SK-N-SH (cell line): ENCODE measurements at regions not wholly inside any gene's neighbourhood (a gene's known extent, or its start where the extent isn't known, plus 50 kb on each side); places are given as distances from the start of the nearest gene placed in this dataset.

Source experiments
- CTCF ChIA-PET: fragments of 300-600, 350-600 bp; formaldehyde crosslinking; extraction: SDS; loops from one replicate; lab custom pipeline; 2021; lab: Yijun Ruan, JAX
- POLR2A ChIA-PET: fragments of 350-600 bp; sonication (Branson Sonifier 250); formaldehyde crosslinking; extraction: SDS; loops from one replicate; lab custom pipeline; 2020; ENCODE audit warnings: antibody characterized with exemption, inconsistent platforms; lab: Yijun Ruan, JAX
- DNase-seq: peaks from one replicate; pipeline ENCODE4 v3.0.0; 2012
- H2AFZ ChIP-seq: fragments of 200-600 bp; sonication (generic); 2 replicates; pipeline ENCODE4 v1.8.1; 2016; ENCODE audit warnings: antibody characterized with exemption, mild to moderate bottlenecking, low read depth
- H3F3A ChIP-seq: fragments of 200-600 bp; sonication (generic); replicated peaks from 2 replicates; pipeline ENCODE3; 2016; ENCODE audit warnings: antibody characterized with exemption, mild to moderate bottlenecking; ENCODE audit not compliant: insufficient read depth
- H3K27ac ChIP-seq, 2 experiments: fragments of 200-500 bp in 1 of 2; fragments of 200-600 bp in 1 of 2; sonication (Bioruptor generic) in 1 of 2; sonication (generic), shearing (Covaris generic) in 1 of 2; 2 replicates each; pipeline versions ENCODE4 v1.5.1 to v1.6.1; 2014 to 2016; ENCODE audit warnings: low read depth in 2 of 2, inconsistent platforms in 1 of 2, low read length in 1 of 2, mild to moderate bottlenecking in 1 of 2, mixed read lengths in 1 of 2
- H3K27me3 ChIP-seq: fragments of 200-600 bp; sonication (generic), shearing (Covaris generic); 2 replicates; pipeline ENCODE4 v1.6.1; 2016; ENCODE audit warnings: mixed run types; ENCODE audit not compliant: insufficient read depth
- H3K36me3 ChIP-seq, 2 experiments: fragments of 200-500 bp in 1 of 2; fragments of 200-600 bp in 1 of 2; sonication (Bioruptor generic) in 1 of 2; sonication (generic) in 1 of 2; replicated peaks in 1 of 2; 2 replicates each; pipeline versions ENCODE3 to v1.5.1; 2014 to 2016; ENCODE audit warnings: low read length in 1 of 2, mild to moderate bottlenecking in 1 of 2; ENCODE audit not compliant: insufficient read depth in 2 of 2, control insufficient read depth in 1 of 2
- H3K4me1 ChIP-seq, 2 experiments: fragments of 200-500 bp in 1 of 2; fragments of 200-600 bp in 1 of 2; sonication (Bioruptor generic) in 1 of 2; sonication (generic), shearing (Covaris generic) in 1 of 2; 2 replicates each; pipeline versions ENCODE4 v1.5.1 to v1.6.1; 2014 to 2016; ENCODE audit warnings: low read depth in 1 of 2, low read length in 1 of 2, mixed run types in 1 of 2; ENCODE audit not compliant: insufficient read depth in 2 of 2, control insufficient read depth in 1 of 2
- H3K4me2 ChIP-seq: fragments of 200-600 bp; sonication (generic), shearing (Covaris generic); 2 replicates; pipeline ENCODE4 v1.6.1; 2017; ENCODE audit warnings: mixed run types
- H3K4me3 ChIP-seq, 2 experiments: fragments of 200-500 bp in 1 of 2; fragments of 200-600 bp in 1 of 2; sonication (Bioruptor generic) in 1 of 2; sonication (generic), shearing (Covaris generic) in 1 of 2; 2 replicates each; pipeline versions ENCODE4 v1.5.1 to v1.8.1; 2014 to 2016; ENCODE audit warnings: low read depth in 2 of 2, inconsistent platforms in 1 of 2, low read length in 1 of 2, mild to moderate bottlenecking in 1 of 2, mixed read lengths in 1 of 2, moderate library complexity in 1 of 2
- H3K79me2 ChIP-seq: fragments of 200-600 bp; sonication (generic); 2 replicates; pipeline ENCODE4 v1.8.1; 2017; ENCODE audit warnings: mild to moderate bottlenecking; ENCODE audit not compliant: insufficient read depth
- H3K9ac ChIP-seq: fragments of 200-600 bp; sonication (generic); 2 replicates; pipeline ENCODE4 v1.6.1; 2017; ENCODE audit warnings: mixed run types
- H3K9me2 ChIP-seq: fragments of 200-600 bp; sonication (generic); 2 replicates; pipeline ENCODE4 v1.6.1; 2017; ENCODE audit warnings: mixed run types
- H3K9me3 ChIP-seq: fragments of 200-600 bp; sonication (generic); 2 replicates; pipeline ENCODE4 v1.6.1; 2017; ENCODE audit warnings: mixed run types, mild to moderate bottlenecking, moderate library complexity
- H4K20me1 ChIP-seq: fragments of 200-600 bp; sonication (generic); 2 replicates; pipeline ENCODE4 v1.6.1; 2017; ENCODE audit warnings: mild to moderate bottlenecking, mixed run types; ENCODE audit not compliant: insufficient read depth
- CTCF ChIP-seq: fragments of 200-600 bp; sonication (generic); IDR thresholded peaks from 2 replicates; pipeline ENCODE4 v1.6.1; 2017; ENCODE audit warnings: antibody characterized with exemption, mild to moderate bottlenecking, moderate library complexity
- ELF1 ChIP-seq: IDR thresholded peaks from 2 replicates; pipeline ENCODE4 v1.4.0; 2012
- EP300 ChIP-seq, 2 experiments: IDR thresholded peaks; 2 replicates each; pipeline versions ENCODE4 v1.4.0 to v1.6.1; 2012; ENCODE audit warnings: borderline replicate concordance in 1 of 2, low read depth in 1 of 2, low read length in 1 of 2
- FOSL2 ChIP-seq: IDR thresholded peaks from 2 replicates; pipeline ENCODE4 v1.4.0; 2012; ENCODE audit warnings: low read depth, mild to moderate bottlenecking, moderate library complexity, borderline replicate concordance
- FOXJ3 ChIP-seq: sonication (generic); formaldehyde crosslinking; IDR thresholded peaks from 2 replicates; pipeline ENCODE4 v1.5.1; 2020; ENCODE audit warnings: mild to moderate bottlenecking, missing genetic modification reagents
- IRF3 ChIP-seq: fragments of 150-350 bp; IDR thresholded peaks from 2 replicates; pipeline ENCODE4 v1.6.1; 2016; ENCODE audit warnings: mild to moderate bottlenecking, low read depth, low read length
- MAX ChIP-seq: IDR thresholded peaks from 2 replicates; pipeline ENCODE4 v1.4.0; 2012; ENCODE audit warnings: low read depth
- MXI1 ChIP-seq: IDR thresholded peaks from 2 replicates; pipeline ENCODE4 v1.6.1; 2012; ENCODE audit warnings: mild to moderate bottlenecking, low read depth, low read length, improper control_type of control experiment
- NRF1 ChIP-seq: IDR thresholded peaks from 2 replicates; pipeline ENCODE4 v1.6.1; 2012; ENCODE audit warnings: low read depth, mild to moderate bottlenecking, low read length
- RAD21 ChIP-seq: IDR thresholded peaks from 2 replicates; pipeline ENCODE4 v1.6.1; 2012; ENCODE audit warnings: mild to moderate bottlenecking, low read length
- RXRA ChIP-seq: IDR thresholded peaks from 2 replicates; pipeline ENCODE4 v1.4.0; 2012; ENCODE audit warnings: low read depth, mild to moderate bottlenecking, borderline replicate concordance
- SIN3A ChIP-seq: IDR thresholded peaks from 2 replicates; pipeline ENCODE4 v1.6.1; 2012; ENCODE audit warnings: low read depth, mild to moderate bottlenecking, low read length, moderate library complexity, borderline replicate concordance
- SMC3 ChIP-seq: IDR thresholded peaks from 2 replicates; pipeline ENCODE4 v1.6.1; 2012; ENCODE audit warnings: low read depth, low read length, improper control_type of control experiment
- TEAD4 ChIP-seq: IDR thresholded peaks from 2 replicates; pipeline ENCODE4 v1.4.0; 2012; ENCODE audit warnings: mild to moderate bottlenecking, borderline replicate concordance; ENCODE audit not compliant: insufficient read depth
- USF2 ChIP-seq: fragments of 150-350 bp; IDR thresholded peaks from 2 replicates; pipeline ENCODE4 v1.6.1; 2017; ENCODE audit warnings: antibody characterized with exemption, low read length, low read depth, borderline replicate concordance
- YY1 ChIP-seq: IDR thresholded peaks from 2 replicates; pipeline ENCODE4 v1.4.0; 2012; ENCODE audit warnings: low read depth, mild to moderate bottlenecking
- WGBS: methylation state at CpG from one replicate; pipeline ENCODE4 v1.1.6; 2017; ENCODE audit warnings: low lambda C conversion rate; 5-methylcytosine and 5-hydroxymethylcytosine counted together
- TF ChIP-seq, protein P1 (sequence below): IDR thresholded peaks from 2 replicates; pipeline ENCODE4 v1.4.0; 2012; ENCODE audit warnings: low read depth, borderline replicate concordance

DNA sequence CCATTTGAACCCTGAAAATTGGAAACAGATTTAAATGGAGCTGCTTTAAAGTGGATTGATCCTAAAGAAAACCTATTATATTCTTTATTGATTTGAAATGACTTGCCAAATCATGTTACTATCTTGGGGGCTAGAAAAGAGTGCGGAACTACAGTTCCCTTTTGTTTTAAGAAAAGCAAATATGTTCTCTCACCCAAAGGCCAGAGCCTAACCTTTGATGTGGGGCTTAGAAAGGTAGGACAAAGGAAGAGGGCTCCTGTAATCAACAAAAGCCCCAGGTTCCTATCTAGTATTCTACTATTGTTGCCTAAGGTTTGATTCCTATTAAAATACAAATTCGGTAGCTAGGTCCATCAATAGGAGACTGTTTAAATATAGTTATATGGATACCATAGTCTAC lies 100.8 kb upstream of the BEND6 start:
- peaks cover 0 to 4% of the 10 kb centered on the region in 2 experiments for H3K36me3 ChIP-seq
- H3K9ac ChIP-seq: no peak overlapping the region
- peaks cover 65% of the 10 kb centered on the region for H3K79me2 ChIP-seq
- peaks cover 9% of the 10 kb centered on the region for H3F3A ChIP-seq
- H2AFZ ChIP-seq: no peak overlapping the region
- no peaks in the 10 kb centered on the region for H3K9me2 ChIP-seq
- DNase-seq: no peak
- no peak overlapping the region for H3K4me3 ChIP-seq
- 100% methylated on average over 2 of the region's 2 CpGs for WGBS
- ChIA-PET POLR2A (no interaction called here), CTCF (interaction anchor here (0.9 to 6.4 kb wide), 7 partner anchors 9 to 156 kb away, joined by 3 to 120 read pairs (median 8); partner anchors contain the start of gene BEND6)
- H3K4me1 ChIP-seq: peaks cover 9 to 22% of the 10 kb centered on the region in 2 experiments; a peak in 3 of 4 replicates
- H3K4me2 ChIP-seq: no peak overlapping the region
- no peaks in the 10 kb centered on the region for H3K27me3 ChIP-seq
- no peak for TF ChIP-seq NRF1
- TF ChIP-seq FOXJ3 (CRISPR knock-in tag): no peak
- TF ChIP-seq SIN3A: no peak
- TF ChIP-seq CTCF: no peak
- TF ChIP-seq MXI1: no peak
- no peak for TF ChIP-seq IRF3
- no peak for TF ChIP-seq TEAD4
- no peak for TF ChIP-seq MAX
- no peak for TF ChIP-seq ELF1
- TF ChIP-seq FOSL2: no peak
- TF ChIP-seq SMC3: no peak
- no peak for TF ChIP-seq RAD21
- TF ChIP-seq RXRA: no peak
- no peak for TF ChIP-seq YY1
- TF ChIP-seq, protein P1, sequence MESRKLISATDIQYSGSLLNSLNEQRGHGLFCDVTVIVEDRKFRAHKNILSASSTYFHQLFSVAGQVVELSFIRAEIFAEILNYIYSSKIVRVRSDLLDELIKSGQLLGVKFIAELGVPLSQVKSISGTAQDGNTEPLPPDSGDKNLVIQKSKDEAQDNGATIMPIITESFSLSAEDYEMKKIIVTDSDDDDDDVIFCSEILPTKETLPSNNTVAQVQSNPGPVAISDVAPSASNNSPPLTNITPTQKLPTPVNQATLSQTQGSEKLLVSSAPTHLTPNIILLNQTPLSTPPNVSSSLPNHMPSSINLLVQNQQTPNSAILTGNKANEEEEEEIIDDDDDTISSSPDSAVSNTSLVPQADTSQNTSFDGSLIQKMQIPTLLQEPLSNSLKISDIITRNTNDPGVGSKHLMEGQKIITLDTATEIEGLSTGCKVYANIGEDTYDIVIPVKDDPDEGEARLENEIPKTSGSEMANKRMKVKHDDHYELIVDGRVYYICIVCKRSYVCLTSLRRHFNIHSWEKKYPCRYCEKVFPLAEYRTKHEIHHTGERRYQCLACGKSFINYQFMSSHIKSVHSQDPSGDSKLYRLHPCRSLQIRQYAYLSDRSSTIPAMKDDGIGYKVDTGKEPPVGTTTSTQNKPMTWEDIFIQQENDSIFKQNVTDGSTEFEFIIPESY: no peak
- TF ChIP-seq EP300 (IDR thresholded peaks at IDR 0.05; ENCODE audit: borderline replicate concordance in 1 of 2, low read depth in 1 of 2, low read length in 1 of 2): no peak
- TF ChIP-seq USF2: no peak
- no peaks in the 10 kb centered on the region for H3K9me3 ChIP-seq
- no peaks in the 10 kb centered on the region; the same call in 1 of the 2 replicates for H4K20me1 ChIP-seq
- H3K27ac ChIP-seq: no peak overlapping the region
